ENCODE measurements at regions not wholly inside any gene's neighbourhood (a gene's known extent, or its start where the extent isn't known, plus 50 kb on each side); places are given as distances from the start of the nearest gene placed in this dataset.
"Not testable (repeated sequence)": the region's sequence is repeated elsewhere in the genome, so short reads cannot be mapped to it uniquely, and the experiment has no call there.

- no peak for DNase-seq
Observed at GRCh38 chr19:14328406-14328805, 52.8 kb upstream of the ADGRE5 start.

- DNase-seq, result not testable (repeated sequence)
Observed at GRCh38 chr19:14327061-14327460, 54.2 kb upstream of the ADGRE5 start.

- DNase-seq, result no peak
Observed at GRCh38 chr19:14325863-14326262, 55.4 kb upstream of the ADGRE5 start.

- no peak for DNase-seq
Observed at GRCh38 chr19:14325134-14325533, 56.1 kb upstream of the ADGRE5 start.

- no peak for DNase-seq
Observed at GRCh38 chr19:14322889-14323463, 58.3 kb upstream of the ADGRE5 start.

- no peak for DNase-seq
Observed at GRCh38 chr19:14320253-14320652, 61.0 kb upstream of the ADGRE5 start.

- not testable (repeated sequence) for DNase-seq
Observed at GRCh38 chr19:14319720-14320119, 61.5 kb upstream of the ADGRE5 start.

GRCh38 chr19:14318873-14319272, 62.4 kb upstream of the ADGRE5 start:
- no peak for DNase-seq

GRCh38 chr19:14317157-14317556, 64.1 kb upstream of the ADGRE5 start:
- DNase-seq, result no peak

- DNase-seq, result no peak
Observed at GRCh38 chr19:14315433-14315832, 65.8 kb upstream of the ADGRE5 start.

GRCh38 chr19:14310055-14310454, 71.2 kb upstream of the ADGRE5 start:
- DNase-seq, result no peak

GRCh38 chr19:14305706-14306105, 75.5 kb upstream of the ADGRE5 start:
- no peak for DNase-seq

GRCh38 chr19:14301150-14301549, 80.1 kb upstream of the ADGRE5 start:
- DNase-seq, result no peak

GRCh38 chr19:14300303-14300702, 80.9 kb upstream of the ADGRE5 start:
- DNase-seq, result peak; percentile 30

- DNase-seq, result not testable (repeated sequence)
Observed at GRCh38 chr19:14299224-14299827, 81.9 kb upstream of the ADGRE5 start.

- DNase-seq, result not testable (repeated sequence)
Observed at GRCh38 chr19:14297883-14298576, 83.2 kb upstream of the ADGRE5 start.

- not testable (repeated sequence) for DNase-seq
Observed at GRCh38 chr19:14294974-14295373, 86.3 kb upstream of the ADGRE5 start.

- not testable (repeated sequence) for DNase-seq
Observed at GRCh38 chr19:14293816-14294170, 87.5 kb upstream of the ADGRE5 start.

- DNase-seq, result not testable (repeated sequence)
Observed at GRCh38 chr19:14293101-14293815, 87.3 kb upstream of the ADGRL1 start.

GRCh38 chr19:14289810-14290209, 83.8 kb upstream of the ADGRL1 start:
- not testable (repeated sequence) for DNase-seq

- DNase-seq, result not testable (repeated sequence)
Observed at GRCh38 chr19:14287837-14288236, 81.9 kb upstream of the ADGRL1 start.

GRCh38 chr19:14286594-14286993, 80.6 kb upstream of the ADGRL1 start:
- DNase-seq, result not testable (repeated sequence)

GRCh38 chr19:14285726-14286125, 79.8 kb upstream of the ADGRL1 start:
- DNase-seq, result not testable (repeated sequence)
